GM06990 (cell line): ENCODE measurements at regions not wholly inside any gene's neighbourhood (a gene's known extent, or its start where the extent isn't known, plus 50 kb on each side); places are given as distances from the start of the nearest gene placed in this dataset.

Source experiments
- DNase-seq: peaks from one replicate; pipeline ENCODE4 v3.0.0-alpha.2; 2011; ENCODE audit not compliant: insufficient read length; ENCODE audit errors: extremely low read depth
- H3K27me3 ChIP-seq: replicated peaks from 2 replicates; pipeline ENCODE4 v1.6.0; 2011; ENCODE audit warnings: low read length; ENCODE audit not compliant: control insufficient read depth, insufficient read depth
- H3K36me3 ChIP-seq: 2 replicates; pipeline ENCODE4 v1.5.1; 2011; ENCODE audit warnings: low read length; ENCODE audit not compliant: control insufficient read depth, insufficient read depth
- H3K4me3 ChIP-seq: replicated peaks from 2 replicates; pipeline ENCODE4 v1.5.1; 2011; ENCODE audit warnings: low read depth, mild to moderate bottlenecking, control low read depth, low read length
- TF ChIP-seq, protein P1 (sequence below): IDR thresholded peaks from 2 replicates; pipeline ENCODE4 v1.5.1; 2011; ENCODE audit warnings: low read length, control low read depth, mild to moderate bottlenecking, inconsistent platforms; ENCODE audit not compliant: insufficient read depth, poor library complexity, severe bottlenecking

DNA sequence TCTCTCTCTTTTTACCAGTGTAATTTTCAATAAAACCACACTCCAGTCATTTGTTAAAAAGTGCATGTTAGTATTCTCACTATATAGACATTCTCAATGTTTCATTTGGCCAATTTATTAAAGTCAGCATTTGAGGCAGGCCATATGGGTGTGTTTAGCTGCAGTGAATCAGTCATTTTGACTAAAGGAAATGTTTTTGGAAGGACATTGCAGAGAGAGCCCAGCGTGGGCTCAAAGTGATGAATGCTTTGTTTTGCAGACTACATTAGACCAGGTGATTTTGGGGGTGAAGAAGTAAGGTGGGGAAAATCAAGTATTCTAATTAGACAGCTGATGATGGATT lies 116.7 kb downstream of the POSTN start:
- no peak for DNase-seq
- Histone ChIP-seq H3K36me3 (no peaks in the 10 kb centered on the region), H3K27me3 (no peaks in the 10 kb centered on the region), H3K4me3 (no peak overlapping the region)
- TF ChIP-seq, protein P1, sequence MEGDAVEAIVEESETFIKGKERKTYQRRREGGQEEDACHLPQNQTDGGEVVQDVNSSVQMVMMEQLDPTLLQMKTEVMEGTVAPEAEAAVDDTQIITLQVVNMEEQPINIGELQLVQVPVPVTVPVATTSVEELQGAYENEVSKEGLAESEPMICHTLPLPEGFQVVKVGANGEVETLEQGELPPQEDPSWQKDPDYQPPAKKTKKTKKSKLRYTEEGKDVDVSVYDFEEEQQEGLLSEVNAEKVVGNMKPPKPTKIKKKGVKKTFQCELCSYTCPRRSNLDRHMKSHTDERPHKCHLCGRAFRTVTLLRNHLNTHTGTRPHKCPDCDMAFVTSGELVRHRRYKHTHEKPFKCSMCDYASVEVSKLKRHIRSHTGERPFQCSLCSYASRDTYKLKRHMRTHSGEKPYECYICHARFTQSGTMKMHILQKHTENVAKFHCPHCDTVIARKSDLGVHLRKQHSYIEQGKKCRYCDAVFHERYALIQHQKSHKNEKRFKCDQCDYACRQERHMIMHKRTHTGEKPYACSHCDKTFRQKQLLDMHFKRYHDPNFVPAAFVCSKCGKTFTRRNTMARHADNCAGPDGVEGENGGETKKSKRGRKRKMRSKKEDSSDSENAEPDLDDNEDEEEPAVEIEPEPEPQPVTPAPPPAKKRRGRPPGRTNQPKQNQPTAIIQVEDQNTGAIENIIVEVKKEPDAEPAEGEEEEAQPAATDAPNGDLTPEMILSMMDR = no peak

DNA sequence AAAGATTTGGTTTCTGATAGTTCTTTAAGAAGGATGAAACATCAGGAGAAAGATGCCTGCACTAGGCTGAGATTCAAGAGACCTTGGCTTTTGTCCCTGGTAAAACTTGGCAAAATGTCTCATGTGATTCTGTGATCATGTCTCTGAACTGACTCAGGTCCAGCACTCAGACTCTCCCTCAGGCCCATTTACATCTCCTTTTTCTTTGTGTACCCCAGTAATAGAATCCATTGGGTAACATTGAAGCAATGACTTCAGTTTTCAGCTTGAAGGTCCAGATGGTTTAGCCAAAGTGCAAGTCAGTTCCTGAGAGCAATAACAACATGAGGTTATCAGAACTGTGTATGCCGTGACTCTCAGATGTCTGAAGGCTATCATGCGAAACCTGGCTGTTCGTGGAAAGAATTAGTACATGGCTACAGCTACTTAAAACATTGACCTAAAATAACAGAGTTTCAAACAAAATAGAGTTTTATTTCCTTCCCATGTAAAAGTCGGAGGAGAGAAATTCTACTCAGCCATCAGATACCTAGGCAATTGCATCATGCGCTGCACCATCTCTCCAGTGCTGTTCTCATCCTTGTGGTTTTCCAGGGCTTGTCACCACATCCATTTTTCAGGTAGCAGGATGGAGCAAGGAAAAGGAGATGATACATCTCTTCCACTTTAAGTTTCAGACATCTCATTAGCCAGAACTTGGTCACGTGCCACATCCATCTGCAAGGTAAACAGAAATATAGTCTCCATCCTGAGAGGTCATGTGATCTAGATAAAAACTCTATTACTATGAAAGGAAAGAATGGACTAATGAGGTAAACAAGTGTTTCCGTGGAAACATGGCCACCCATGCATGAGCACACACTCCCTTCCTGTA lies 117.3 kb downstream of the POSTN start:
- TF ChIP-seq, protein P1 = no peak
- Histone ChIP-seq H3K36me3 (no peaks in the 10 kb centered on the region), H3K27me3 (no peaks in the 10 kb centered on the region), H3K4me3 (no peak overlapping the region)
- DNase-seq = no peak

DNA sequence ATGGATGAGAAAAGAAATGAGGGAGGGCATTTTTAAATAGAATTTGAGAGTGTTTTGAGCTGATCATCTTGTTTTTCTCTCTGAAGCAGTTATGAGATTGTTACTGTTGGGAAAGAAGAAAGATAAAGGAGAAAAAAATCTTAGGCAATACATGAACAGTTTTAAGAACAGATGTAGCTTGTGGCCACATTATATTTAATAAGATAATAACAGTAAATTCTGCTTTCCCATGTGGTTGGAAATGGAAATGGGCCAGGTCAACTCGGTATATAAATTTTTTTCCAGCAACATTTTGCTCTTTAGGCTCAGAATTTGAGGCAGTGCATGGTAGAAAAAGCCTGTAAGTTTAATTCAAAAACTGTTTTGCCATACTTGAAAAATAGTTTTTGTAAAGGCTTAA lies 118.7 kb downstream of the POSTN start:
- H3K36me3 ChIP-seq = no peaks in the 10 kb centered on the region
- TF ChIP-seq, protein P1 = no peak
- no peak overlapping the region for H3K4me3 ChIP-seq
- DNase-seq = no peak
- no peaks in the 10 kb centered on the region for H3K27me3 ChIP-seq

DNA sequence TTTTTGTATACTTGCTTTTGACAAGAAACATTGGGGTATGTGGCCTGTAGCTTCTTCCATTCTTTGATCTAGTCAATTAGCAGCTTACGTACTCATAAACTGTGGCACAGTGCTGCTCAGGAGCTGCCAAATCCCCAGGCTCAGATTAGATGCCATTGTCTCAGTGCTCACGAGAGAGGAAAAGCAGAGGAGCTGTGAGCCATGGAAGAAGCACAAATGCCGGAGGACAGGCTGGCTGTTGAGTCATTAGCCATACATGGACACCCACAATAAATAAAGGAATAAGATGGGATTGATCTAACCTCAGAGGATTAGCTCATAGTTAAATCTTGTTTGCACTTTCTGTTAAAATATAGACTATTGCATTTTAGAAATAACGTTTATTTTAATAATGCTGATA lies 121.7 kb downstream of the POSTN start:
- no peaks in the 10 kb centered on the region for H3K36me3 ChIP-seq
- TF ChIP-seq, protein P1 = no peak
- no peak overlapping the region for H3K4me3 ChIP-seq
- DNase-seq = no peak
- H3K27me3 ChIP-seq = no peaks in the 10 kb centered on the region

DNA sequence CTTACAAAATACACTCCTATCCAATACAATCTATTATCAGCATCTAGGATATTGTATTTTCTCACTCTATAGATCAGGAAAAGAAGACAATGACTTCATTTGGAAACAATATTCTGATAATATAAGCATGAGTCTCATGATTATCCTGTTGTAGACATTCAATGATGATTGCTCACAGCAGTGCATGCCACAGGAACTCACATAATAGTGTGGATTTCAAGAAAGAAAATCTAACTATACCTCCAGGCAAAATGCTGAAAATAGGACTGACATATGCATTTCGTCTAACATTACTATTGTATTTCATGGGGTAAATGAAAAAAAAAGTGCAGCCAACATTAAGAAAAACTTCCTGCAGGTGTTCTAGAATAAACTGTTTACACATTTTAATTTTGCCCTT lies 122.6 kb downstream of the POSTN start:
- Histone ChIP-seq H3K36me3 (no peaks in the 10 kb centered on the region), H3K27me3 (no peaks in the 10 kb centered on the region), H3K4me3 (no peak overlapping the region)
- DNase-seq = no peak
- TF ChIP-seq, protein P1 = no peak
